ENCODE measurements at regions not wholly inside any gene's neighbourhood (a gene's known extent, or its start where the extent isn't known, plus 50 kb on each side); places are given as distances from the start of the nearest gene placed in this dataset.

DNA sequence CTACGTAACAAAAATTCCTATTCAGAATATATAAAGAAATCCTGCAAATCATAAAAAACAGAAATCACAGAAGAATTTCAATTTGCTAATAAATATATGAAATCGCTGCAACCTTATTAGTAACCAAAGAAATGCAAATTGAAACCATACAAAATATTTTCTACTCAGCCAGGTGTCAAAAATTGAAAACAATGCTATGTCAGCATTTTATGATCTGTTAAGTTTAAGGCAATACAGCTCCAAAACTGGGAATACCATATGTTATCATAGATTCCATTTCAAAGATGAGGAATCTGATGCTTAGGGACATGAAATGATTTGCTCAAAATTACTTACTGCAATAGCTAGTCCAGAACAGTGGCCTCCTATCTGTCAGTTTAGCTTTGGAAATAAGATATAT, 168.9 kb downstream of the ID4 start:
- no peak overlapping the region for H3K56ac ChIP-seq (replicated peaks; ENCODE audit: insufficient read length, low read depth, low read length)
- no peak overlapping the region for H3K9ac ChIP-seq (replicated peaks in 1 of 4; ENCODE audit: extremely low read depth in 1 of 4, low read depth in 3 of 4, low read length in 3 of 4)

More for the DNA sequence above, 168.9 kb downstream of the ID4 start:
- Histone ChIP-seq H3K4ac (replicated peaks; ENCODE audit: insufficient read length, low read depth, low read length) (no peak overlapping the region), H2BK12ac (ENCODE audit: low read depth, low read length) (no peak overlapping the region), H3K23me2 (ENCODE audit: low read depth, low read length) (no peaks in the 10 kb centered on the region), H2BK20ac (ENCODE audit: low read length) (no peak overlapping the region), H2BK5ac (ENCODE audit: low read depth, low read length) (no peak overlapping the region), H2BK120ac (replicated peaks; ENCODE audit: low read depth, low read length) (no peak overlapping the region), H3K27ac (ENCODE audit: low read depth, low read length) (no peak overlapping the region), H3K4me2 (ENCODE audit: insufficient read depth in 1 of 2, low read depth in 2 of 2, low read length in 2 of 2) (no peak overlapping the region), H3K79me2 (ENCODE audit: control insufficient read depth in 1 of 2, insufficient read depth in 2 of 2, low read length in 2 of 2) (no peaks in the 10 kb centered on the region), H3K18ac (ENCODE audit: extremely low read depth, low read length) (no peak overlapping the region), H4K5ac (ENCODE audit: insufficient read length, low read depth, low read length) (no peak overlapping the region), H4K20me1 (replicated peaks in 1 of 2; ENCODE audit: control insufficient read depth in 1 of 2, insufficient read depth in 2 of 2, low read length in 2 of 2) (no peaks in the 10 kb centered on the region), H3K9me3 (ENCODE audit: insufficient read depth in 2 of 2, low read depth in 1 of 2, low read length in 1 of 2) (no peaks in the 10 kb centered on the region), H3K79me1 (ENCODE audit: low read depth, low read length) (no peaks in the 10 kb centered on the region), H4K91ac (replicated peaks; ENCODE audit: insufficient read length, low read length) (no peak overlapping the region), H3K14ac (ENCODE audit: insufficient read length) (no peak overlapping the region), H3K23ac (ENCODE audit: insufficient read length) (no peak overlapping the region), H3K4me1 (replicated peaks in 1 of 4; ENCODE audit: control insufficient read depth in 3 of 4, insufficient read depth in 4 of 4, low read length in 3 of 4) (no peaks in the 10 kb centered on the region), H4K8ac (ENCODE audit: extremely low read depth, insufficient read depth, low read length) (no peak overlapping the region), H3K27me3 (replicated peaks in 1 of 4; ENCODE audit: control insufficient read depth in 3 of 4, extremely low read depth in 1 of 4, insufficient read depth in 3 of 4, low read length in 3 of 4) (peaks cover 0 to 1% (median 0%) of the 10 kb centered on the region in 4 experiments; a peak in 1 of 7 replicates), H2AK5ac (ENCODE audit: low read depth, low read length) (no peak overlapping the region), H3K4me3 (ENCODE audit: extremely low read depth in 1 of 4, insufficient read depth in 2 of 4, low read depth in 3 of 4, low read length in 4 of 4) (no peak overlapping the region), H3K36me3 (ENCODE audit: control insufficient read depth in 2 of 4, insufficient read depth in 4 of 4, low read length in 3 of 4) (no peaks in the 10 kb centered on the region), H2BK15ac (ENCODE audit: low read length) (no peak overlapping the region), H2AFZ (ENCODE audit: low read length) (no peak overlapping the region)
- FAIRE-seq (no peak), DNase-seq (ENCODE audit: low read depth in 1 of 2, low spot score in 2 of 2) (no peak)
- 94% methylated on average over 2 of the region's 2 CpGs; no CpG with 5 or more reads in 1 of the 2 experiments for WGBS, 2 experiments (ENCODE audit: extremely low coverage in 1 of 2, insufficient coverage in 1 of 2, insufficient read length in 1 of 2, insufficient replicate concordance in 2 of 2, low coverage in 1 of 2, low lambda C conversion rate in 2 of 2, missing lambda C conversion rate in 1 of 2)
- CTCF ChIA-PET (ENCODE audit: partially characterized antibody): interaction anchor here (0.6 kb wide), 1 partner anchor 110 kb away, joined by 3 read pairs; no protein-coding TSS in a partner anchor
- POLR2A ChIA-PET (ENCODE audit: partially characterized antibody): no interaction called here
- TF ChIP-seq MAFK (IDR thresholded peaks at IDR 0.05; ENCODE audit: low read depth, low read length): peak; percentile 79; the same call in 1 of the 2 replicates
- no peak for TF ChIP-seq CTBP2 (IDR thresholded peaks at IDR 0.05; ENCODE audit: borderline replicate concordance, insufficient read depth, insufficient read length, low read length)
- TF ChIP-seq RBBP5 (IDR thresholded peaks at IDR 0.05; ENCODE audit: borderline replicate concordance, low read depth, low read length): no peak
- TF ChIP-seq SAP30 (IDR thresholded peaks at IDR 0.05; ENCODE audit: insufficient read depth, insufficient replicate concordance, low read length): no peak
- no peak for TF ChIP-seq SRF (IDR thresholded peaks at IDR 0.05; ENCODE audit: low read depth, low read length)
- TF ChIP-seq RXRA (IDR thresholded peaks at IDR 0.05; ENCODE audit: insufficient read depth, low read depth, low read length): no peak
- no peak for TF ChIP-seq JUND (IDR thresholded peaks at IDR 0.05; ENCODE audit: low read length)
- TF ChIP-seq KDM5A (IDR thresholded peaks at IDR 0.05; ENCODE audit: low read length): no peak
- TF ChIP-seq CREB1 (IDR thresholded peaks at IDR 0.05): no peak

Measured in H1 (cell line).